ENCODE measurements at regions not wholly inside any gene's neighbourhood (a gene's known extent, or its start where the extent isn't known, plus 50 kb on each side); places are given as distances from the start of the nearest gene placed in this dataset.

- Histone ChIP-seq H3K36me3 (ENCODE audit: control insufficient read depth, insufficient read depth, low read length) (no peaks in the 10 kb centered on the region), H2AFZ (ENCODE audit: low read length) (no peak overlapping the region), H3K27ac (ENCODE audit: insufficient read depth, low read length) (no peak overlapping the region), H4K20me1 (ENCODE audit: control insufficient read depth, extremely low read depth, insufficient read depth, low read length) (no peaks in the 10 kb centered on the region), H3K4me3 (replicated peaks in 1 of 4; ENCODE audit: control extremely low read depth in 1 of 4, insufficient read depth in 1 of 4, low read depth in 3 of 4, low read length in 4 of 4) (no peak overlapping the region), H3K9me3 (ENCODE audit: control insufficient read depth, insufficient read depth, low read depth, low read length) (no peaks in the 10 kb centered on the region), H3K27me3 (ENCODE audit: control insufficient read depth, insufficient read depth, low read length) (no peaks in the 10 kb centered on the region), H3K4me2 (ENCODE audit: extremely low read depth, insufficient read depth, low read length) (no peak overlapping the region), H3K9ac (ENCODE audit: insufficient read depth, low read length) (no peak overlapping the region), H3K79me2 (ENCODE audit: control insufficient read depth, insufficient read depth, low read length) (no peaks in the 10 kb centered on the region), H3K4me1 (ENCODE audit: control insufficient read depth, extremely low read depth, insufficient read depth, low read length) (no peaks in the 10 kb centered on the region)
- DNase-seq (ENCODE audit: low read depth in 2 of 2) = no peak
- no peak for TF ChIP-seq EZH2 (IDR thresholded peaks at IDR 0.05; ENCODE audit: low read length, missing control alignments)
- TF ChIP-seq CTCF (conservative IDR thresholded peaks at IDR 0.05 in 1 of 2, IDR thresholded peaks at IDR 0.05 in 1 of 2; ENCODE audit: low read depth in 1 of 2, low read length in 2 of 2) = no peak
Measured at GRCh38 chr10:107856047-107856315, 691.5 kb upstream of the SORCS1 start.

GRCh38 chr10:107855301-107856046, 691.0 kb upstream of the SORCS1 start:
- H3K27ac ChIP-seq (ENCODE audit: insufficient read depth, low read length) = no peak overlapping the region
- no peak for DNase-seq (ENCODE audit: low read depth in 2 of 2)

GRCh38 chr10:107848726-107849360, 684.3 kb upstream of the SORCS1 start:
- Histone ChIP-seq H3K4me1 (ENCODE audit: control insufficient read depth, extremely low read depth, insufficient read depth, low read length) (no peaks in the 10 kb centered on the region), H3K4me3 (replicated peaks in 1 of 4; ENCODE audit: control extremely low read depth in 1 of 4, insufficient read depth in 1 of 4, low read depth in 3 of 4, low read length in 4 of 4) (no peak overlapping the region), H3K79me2 (ENCODE audit: control insufficient read depth, insufficient read depth, low read length) (no peaks in the 10 kb centered on the region), H2AFZ (ENCODE audit: low read length) (no peak overlapping the region), H3K36me3 (ENCODE audit: control insufficient read depth, insufficient read depth, low read length) (no peaks in the 10 kb centered on the region), H4K20me1 (ENCODE audit: control insufficient read depth, extremely low read depth, insufficient read depth, low read length) (no peaks in the 10 kb centered on the region), H3K9me3 (ENCODE audit: control insufficient read depth, insufficient read depth, low read depth, low read length) (no peaks in the 10 kb centered on the region), H3K4me2 (ENCODE audit: extremely low read depth, insufficient read depth, low read length) (no peak overlapping the region), H3K27me3 (ENCODE audit: control insufficient read depth, insufficient read depth, low read length) (no peaks in the 10 kb centered on the region), H3K9ac (ENCODE audit: insufficient read depth, low read length) (no peak overlapping the region), H3K27ac (ENCODE audit: insufficient read depth, low read length) (no peak overlapping the region)
- no peak for DNase-seq (ENCODE audit: low read depth in 2 of 2)
- no peak for TF ChIP-seq CTCF (conservative IDR thresholded peaks at IDR 0.05 in 1 of 2, IDR thresholded peaks at IDR 0.05 in 1 of 2; ENCODE audit: low read depth in 1 of 2, low read length in 2 of 2)
- no peak for TF ChIP-seq EZH2 (IDR thresholded peaks at IDR 0.05; ENCODE audit: low read length, missing control alignments)

More at GRCh38 chr10:107855301-107856046, 691.0 kb upstream of the SORCS1 start:
- Histone ChIP-seq H3K36me3 (ENCODE audit: control insufficient read depth, insufficient read depth, low read length) (no peaks in the 10 kb centered on the region), H4K20me1 (ENCODE audit: control insufficient read depth, extremely low read depth, insufficient read depth, low read length) (no peaks in the 10 kb centered on the region), H3K4me3 (replicated peaks in 1 of 4; ENCODE audit: control extremely low read depth in 1 of 4, insufficient read depth in 1 of 4, low read depth in 3 of 4, low read length in 4 of 4) (no peak overlapping the region), H3K4me2 (ENCODE audit: extremely low read depth, insufficient read depth, low read length) (no peak overlapping the region), H3K79me2 (ENCODE audit: control insufficient read depth, insufficient read depth, low read length) (no peaks in the 10 kb centered on the region), H3K27me3 (ENCODE audit: control insufficient read depth, insufficient read depth, low read length) (no peaks in the 10 kb centered on the region), H3K9me3 (ENCODE audit: control insufficient read depth, insufficient read depth, low read depth, low read length) (no peaks in the 10 kb centered on the region), H3K4me1 (ENCODE audit: control insufficient read depth, extremely low read depth, insufficient read depth, low read length) (no peaks in the 10 kb centered on the region), H3K9ac (ENCODE audit: insufficient read depth, low read length) (no peak overlapping the region), H2AFZ (ENCODE audit: low read length) (no peak overlapping the region)
- TF ChIP-seq CTCF (conservative IDR thresholded peaks at IDR 0.05 in 1 of 2, IDR thresholded peaks at IDR 0.05 in 1 of 2; ENCODE audit: low read depth in 1 of 2, low read length in 2 of 2) (no peak), EZH2 (IDR thresholded peaks at IDR 0.05; ENCODE audit: low read length, missing control alignments) (no peak)

All from fibroblast of lung (primary cell).